Activated T-cell treated with anti-CD3 and anti-CD28 coated beads, Interleukin-2, amount 50 U/mL, for 48 hours (primary cell): ENCODE measurements at regions not wholly inside any gene's neighbourhood (a gene's known extent, or its start where the extent isn't known, plus 50 kb on each side); places are given as distances from the start of the nearest gene placed in this dataset.
"Not testable (repeated sequence)": the region's sequence is repeated elsewhere in the genome, so short reads cannot be mapped to it uniquely, and the experiment has no call there.

Experiments used
- DNase-seq, 2 experiments: peaks; one replicate each; pipeline ENCODE4 v3.0.0-alpha.2; 2020

GRCh38 chr4:126616795-126617194 is 1016.0 kb upstream of the INTU start:
- no peak for DNase-seq

- no peak for DNase-seq
Measured at GRCh38 chr4:126627255-126627654, 1005.5 kb upstream of the INTU start.

DNA sequence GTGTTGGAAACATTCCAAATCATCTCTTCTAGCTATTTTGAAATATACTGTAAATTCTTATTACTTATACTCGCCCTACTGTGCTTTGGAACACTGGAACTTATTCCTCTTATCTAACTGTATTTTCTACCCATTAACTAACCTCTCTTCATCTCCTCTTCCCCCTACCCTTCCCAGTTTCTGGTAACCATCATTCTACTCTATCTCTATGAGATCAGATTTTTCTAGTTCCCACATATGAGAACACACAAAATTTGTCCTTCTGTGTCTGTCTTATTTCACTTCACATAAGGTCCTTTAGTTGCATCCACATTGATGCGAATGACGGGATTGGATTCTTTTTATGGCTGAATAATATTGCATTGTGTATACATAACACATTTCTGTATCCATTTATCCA is 1003.8 kb upstream of the INTU start:
- DNase-seq, result no peak

- DNase-seq, result no peak
Measured at GRCh38 chr4:126630230-126630629, 1002.5 kb upstream of the INTU start.

- DNase-seq, result no peak
Measured at GRCh38 chr4:126633306-126633705, 999.5 kb upstream of the INTU start.

GRCh38 chr4:126637706-126638105 is 995.1 kb upstream of the INTU start:
- no peak for DNase-seq

DNA sequence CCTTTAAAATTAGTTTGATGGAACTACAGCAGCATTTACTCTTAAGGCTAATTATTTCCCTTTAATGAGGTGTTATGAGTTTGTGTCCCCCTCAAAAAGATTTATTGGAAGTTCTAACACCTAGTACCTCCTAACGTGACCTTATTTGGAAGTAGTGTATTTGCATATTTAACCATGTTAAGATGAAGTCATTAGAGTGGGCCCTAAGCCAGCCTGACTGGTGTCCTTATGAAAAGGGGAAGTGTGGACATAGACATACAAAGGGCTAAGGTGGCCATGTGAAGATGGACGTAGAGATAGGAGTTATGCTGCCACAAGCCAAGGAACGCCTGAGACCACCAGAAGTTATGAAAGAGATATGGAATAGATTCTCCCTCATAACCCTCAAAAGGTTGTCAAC is 985.4 kb upstream of the INTU start:
- DNase-seq, result no peak

- DNase-seq, result no peak
Measured at GRCh38 chr4:126647756-126648397, 984.9 kb upstream of the INTU start.

DNA sequence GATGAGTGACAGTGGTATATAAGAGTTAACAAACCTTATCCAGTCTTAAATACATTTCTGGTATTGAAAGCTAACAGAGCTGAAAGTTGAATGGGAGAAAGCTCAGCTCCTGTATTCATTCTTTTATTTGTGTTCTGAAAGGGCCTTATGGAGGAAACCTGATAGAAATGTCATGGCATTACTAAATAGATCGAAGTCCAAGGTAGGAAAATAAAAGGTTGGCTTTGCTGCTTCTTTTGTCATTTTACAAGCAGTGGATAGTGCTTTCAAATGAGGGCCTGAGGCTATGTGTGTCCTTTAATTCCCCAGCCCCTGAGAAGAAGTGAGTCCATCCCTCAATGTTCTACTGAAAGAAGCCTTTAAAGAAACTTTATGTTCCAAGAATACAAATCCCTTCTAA is 974.3 kb upstream of the INTU start:
- DNase-seq, result no peak

- no peak for DNase-seq
Measured at GRCh38 chr4:126661194-126661593, 971.6 kb upstream of the INTU start.

GRCh38 chr4:126664839-126665238 is 967.9 kb upstream of the INTU start:
- no peak for DNase-seq

DNA sequence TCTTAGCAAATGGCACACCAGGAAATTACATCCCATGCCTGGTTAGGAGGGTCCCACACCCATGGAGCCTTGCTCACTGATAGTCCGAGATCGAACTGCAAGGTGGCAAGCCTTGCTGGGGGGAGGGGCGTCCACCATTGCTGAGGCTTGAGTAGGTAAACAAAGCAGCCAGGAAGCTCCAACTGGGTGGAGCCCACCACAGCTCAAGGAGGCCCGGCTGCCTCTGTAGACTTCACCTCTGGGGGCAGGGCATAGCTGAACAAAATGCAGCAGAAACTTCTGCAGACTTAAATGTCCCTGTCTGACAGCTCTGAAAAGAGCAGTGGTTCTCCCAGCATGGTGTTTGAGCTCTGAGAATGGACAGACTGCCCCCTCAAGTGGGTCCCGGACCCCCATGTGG is 962.7 kb upstream of the INTU start:
- not testable (repeated sequence) for DNase-seq

DNA sequence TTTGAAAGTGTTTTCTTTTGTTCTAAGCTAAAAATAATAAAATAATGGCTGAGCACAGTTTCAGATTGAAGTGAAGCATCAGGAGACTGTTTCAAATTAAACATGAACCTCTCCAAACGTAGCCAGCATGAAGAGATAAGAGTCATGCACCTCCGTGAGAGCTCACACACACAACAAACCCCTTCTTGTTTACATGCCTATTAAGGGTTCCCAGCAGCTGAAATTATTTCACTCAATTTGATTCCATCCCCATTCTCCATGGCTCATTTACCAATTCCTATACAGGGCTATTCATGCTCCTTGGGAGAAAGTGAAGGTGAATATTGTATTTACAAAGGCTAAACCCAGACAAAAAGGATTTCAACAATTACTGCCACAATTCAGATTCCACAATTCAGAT is 954.1 kb upstream of the INTU start:
- no peak for DNase-seq

DNA sequence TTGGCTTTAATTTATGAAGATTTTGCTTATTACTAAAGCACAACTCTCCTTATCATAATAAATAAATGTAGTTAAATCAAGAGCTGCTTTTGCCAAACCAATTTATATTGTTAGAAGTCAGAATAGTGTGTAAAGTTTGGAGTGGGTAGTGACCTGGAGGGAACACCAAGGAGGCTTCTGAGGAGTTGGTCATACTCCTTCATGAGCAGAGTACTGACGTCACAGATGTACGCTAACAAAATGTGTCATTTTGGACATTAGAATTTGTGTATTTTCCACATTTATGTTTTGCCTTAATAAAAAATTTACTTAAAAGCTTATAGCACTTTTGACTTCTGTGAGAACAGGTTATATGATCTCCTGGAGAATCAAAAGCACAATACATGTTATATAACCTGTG is 953.5 kb upstream of the INTU start:
- no peak for DNase-seq

- no peak for DNase-seq
Measured at GRCh38 chr4:126682250-126682649, 950.5 kb upstream of the INTU start.

GRCh38 chr4:126686491-126686890 is 946.3 kb upstream of the INTU start:
- DNase-seq, result no peak

DNA sequence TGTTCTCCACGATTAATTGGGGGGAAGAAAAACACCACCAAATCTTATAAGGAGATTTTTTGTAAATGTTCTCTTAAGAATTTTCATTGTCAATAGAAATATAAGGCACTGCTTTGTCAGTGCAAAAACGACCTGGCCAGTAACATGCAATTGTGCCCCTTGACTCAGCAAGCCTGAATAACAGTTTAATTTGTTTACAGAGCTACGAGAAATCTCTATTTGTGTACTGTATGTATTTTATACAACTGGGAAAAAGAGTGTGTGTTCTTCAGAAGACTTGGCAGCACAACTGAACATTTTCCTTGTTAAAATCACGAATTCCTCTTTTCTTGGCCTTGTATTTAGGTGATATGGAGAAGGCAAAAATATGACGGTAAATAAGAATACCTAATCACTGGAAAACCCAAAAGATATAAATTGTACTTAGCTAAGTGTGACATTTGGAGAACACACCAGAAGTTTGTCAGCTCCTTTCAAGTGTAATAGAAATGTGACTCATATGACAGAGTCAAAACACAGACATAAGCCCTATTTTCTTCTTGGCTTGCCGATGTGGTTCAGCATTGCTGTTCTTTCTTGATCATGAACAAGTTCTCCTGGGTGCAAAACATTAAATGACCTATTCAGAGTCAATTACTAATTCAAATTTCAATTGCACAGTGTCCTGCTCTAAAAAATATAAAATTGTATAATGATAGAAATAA is 945.0 kb upstream of the INTU start:
- DNase-seq, result no peak

- DNase-seq, result no peak
Measured at GRCh38 chr4:126691797-126692196, 941.0 kb upstream of the INTU start.

GRCh38 chr4:126697748-126698147 is 935.0 kb upstream of the INTU start:
- no peak for DNase-seq

DNA sequence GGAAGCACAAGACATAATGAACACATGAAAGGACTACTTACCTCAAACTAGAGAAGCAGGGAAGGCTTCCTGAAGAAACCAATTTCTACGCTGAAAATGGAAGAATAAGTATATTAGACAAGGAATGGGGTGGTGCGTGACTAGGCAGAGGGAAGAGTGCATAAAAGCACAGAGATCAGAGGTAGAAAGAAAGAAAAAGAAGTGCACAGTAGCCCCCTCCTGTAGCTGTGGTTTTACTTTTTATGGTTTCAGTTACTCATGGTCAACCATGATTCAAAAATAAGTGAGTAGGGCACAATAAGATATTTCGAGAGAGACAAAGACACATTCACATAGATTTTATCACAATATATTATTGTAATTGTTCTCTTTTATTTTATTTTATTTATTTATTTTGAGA is 934.5 kb upstream of the INTU start:
- no peak for DNase-seq

DNA sequence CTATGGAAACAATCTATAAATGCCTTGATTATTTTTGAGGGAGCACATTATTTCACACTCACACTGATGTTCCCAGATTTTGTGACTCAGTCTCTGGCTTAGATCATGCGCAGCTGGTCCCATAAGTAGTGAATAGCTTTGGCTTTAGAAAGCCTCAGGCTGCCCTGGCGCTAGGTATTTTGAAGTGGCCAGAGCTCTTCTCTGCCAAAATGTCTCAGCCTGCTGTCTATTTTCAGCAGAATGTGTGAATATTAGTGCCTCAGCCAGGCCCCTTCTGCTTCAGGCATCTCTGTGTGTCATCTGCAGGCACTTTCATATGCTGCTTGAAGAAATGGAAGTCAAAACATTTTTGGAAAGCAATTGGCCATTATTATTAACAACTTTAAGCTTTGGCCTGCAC is 931.0 kb upstream of the INTU start:
- no peak for DNase-seq

GRCh38 chr4:126702747-126703146 is 930.0 kb upstream of the INTU start:
- no peak for DNase-seq

- DNase-seq, result no peak
Measured at GRCh38 chr4:126705266-126705665, 927.5 kb upstream of the INTU start.

- no peak for DNase-seq
Measured at GRCh38 chr4:126708716-126709115, 924.0 kb upstream of the INTU start.

DNA sequence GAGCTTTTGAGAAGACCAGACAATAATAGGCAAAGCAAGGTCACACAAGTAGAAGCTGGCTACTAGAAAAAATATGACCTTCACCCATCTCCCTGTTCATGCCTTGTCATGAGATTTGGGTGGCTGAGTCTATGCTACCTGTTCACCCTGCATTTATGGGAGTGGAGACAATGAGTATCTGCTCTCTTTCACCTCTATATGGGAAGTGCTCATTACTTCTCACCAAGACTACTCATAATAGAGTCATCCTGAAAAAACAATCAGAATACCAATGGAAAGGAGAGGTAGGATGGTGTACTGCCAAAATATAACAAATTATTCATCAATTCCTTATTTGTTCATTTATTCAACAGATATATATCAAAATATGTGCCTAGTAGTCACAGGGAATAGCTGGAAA is 921.8 kb upstream of the INTU start:
- DNase-seq, result no peak
